A673 (cell line): ENCODE measurements at regions not wholly inside any gene's neighbourhood (a gene's known extent, or its start where the extent isn't known, plus 50 kb on each side); places are given as distances from the start of the nearest gene placed in this dataset.

Experiments
- EZH2 ChIP-seq: fragments of 200-600 bp; sonication (generic); IDR thresholded peaks from 2 replicates; pipeline ENCODE4 v1.6.1; 2017; ENCODE audit warnings: borderline replicate concordance, low read depth, mild to moderate bottlenecking, mixed read lengths, antibody characterized with exemption, low read length; ENCODE audit not compliant: poor library complexity, severe bottlenecking
- TF ChIP-seq, protein P1 (sequence below): fragments of 300-800, 200-600 bp; sonication (generic); conservative IDR thresholded peaks from 2 replicates; pipeline ENCODE4 v1.5.1; 2017; ENCODE audit warnings: low read depth, mild to moderate bottlenecking, antibody characterized with exemption, low read length, moderate library complexity, mixed read lengths

GRCh38 chr18:62452280-62452831, 70.5 kb upstream of the ZCCHC2 start:
- TF ChIP-seq, protein P1, sequence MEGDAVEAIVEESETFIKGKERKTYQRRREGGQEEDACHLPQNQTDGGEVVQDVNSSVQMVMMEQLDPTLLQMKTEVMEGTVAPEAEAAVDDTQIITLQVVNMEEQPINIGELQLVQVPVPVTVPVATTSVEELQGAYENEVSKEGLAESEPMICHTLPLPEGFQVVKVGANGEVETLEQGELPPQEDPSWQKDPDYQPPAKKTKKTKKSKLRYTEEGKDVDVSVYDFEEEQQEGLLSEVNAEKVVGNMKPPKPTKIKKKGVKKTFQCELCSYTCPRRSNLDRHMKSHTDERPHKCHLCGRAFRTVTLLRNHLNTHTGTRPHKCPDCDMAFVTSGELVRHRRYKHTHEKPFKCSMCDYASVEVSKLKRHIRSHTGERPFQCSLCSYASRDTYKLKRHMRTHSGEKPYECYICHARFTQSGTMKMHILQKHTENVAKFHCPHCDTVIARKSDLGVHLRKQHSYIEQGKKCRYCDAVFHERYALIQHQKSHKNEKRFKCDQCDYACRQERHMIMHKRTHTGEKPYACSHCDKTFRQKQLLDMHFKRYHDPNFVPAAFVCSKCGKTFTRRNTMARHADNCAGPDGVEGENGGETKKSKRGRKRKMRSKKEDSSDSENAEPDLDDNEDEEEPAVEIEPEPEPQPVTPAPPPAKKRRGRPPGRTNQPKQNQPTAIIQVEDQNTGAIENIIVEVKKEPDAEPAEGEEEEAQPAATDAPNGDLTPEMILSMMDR: no peak
- no peak for TF ChIP-seq EZH2
